Panc1 (cell line): ENCODE measurements at regions not wholly inside any gene's neighbourhood (a gene's known extent, or its start where the extent isn't known, plus 50 kb on each side); places are given as distances from the start of the nearest gene placed in this dataset.

ENCODE experiments used
- ATAC-seq: fragments of 200-7000 bp; cut with Tn5 transposase; 2 replicates; pipeline ENCODE4 v1.9.1; 2020; ENCODE audit warnings: mild to moderate bottlenecking, moderate library complexity
- BruUV-seq: library from RNA; stranded (reverse); fragments of 400-500 nt; replicated peaks from 2 replicates; lab custom pipeline; 2021; lab: Mats Ljungman, UMichigan
- CTCF ChIA-PET: fragments of 300-600 bp; sonication (Branson Sonifier 250); formaldehyde crosslinking; loops from one replicate; lab custom pipeline; 2022; ENCODE audit warnings: antibody characterized with exemption; lab: Charles Lee
- POLR2A ChIA-PET: fragments of 300-600 bp; sonication (Branson Sonifier 250); formaldehyde crosslinking; loops from one replicate; lab custom pipeline; 2022; ENCODE audit warnings: antibody characterized with exemption; lab: Charles Lee
- DNase-seq: peaks from one replicate; pipeline ENCODE4 v3.0.0-alpha.2; 2010; ENCODE audit warnings: low read depth, low spot score
- H3K27ac ChIP-seq: 2 replicates; pipeline ENCODE4 v1.5.1; 2011; ENCODE audit warnings: mild to moderate bottlenecking, low read length, inconsistent platforms
- H3K27me3 ChIP-seq: fragments of 200-500 bp; sonication (Bioruptor generic); 2 replicates; pipeline ENCODE4 v1.6.0; 2014; ENCODE audit warnings: low read length, inconsistent platforms; ENCODE audit not compliant: control insufficient read depth, insufficient read depth
- H3K36me3 ChIP-seq: fragments of 200-500 bp; sonication (Bioruptor generic); 2 replicates; pipeline ENCODE4 v1.5.1; 2014; ENCODE audit warnings: inconsistent platforms, mild to moderate bottlenecking, low read length, moderate library complexity; ENCODE audit not compliant: control insufficient read depth, insufficient read depth
- H3K4me1 ChIP-seq: 2 replicates; pipeline ENCODE4 v1.5.1; 2011; ENCODE audit warnings: inconsistent platforms, mild to moderate bottlenecking, low read length, moderate library complexity; ENCODE audit not compliant: control insufficient read depth, insufficient read depth
- H3K4me3 ChIP-seq, 2 experiments: 2 replicates each; pipeline ENCODE4 v1.5.1; 2011 to 2012; ENCODE audit warnings: low read depth in 2 of 2, low read length in 2 of 2, mild to moderate bottlenecking in 2 of 2, inconsistent platforms in 1 of 2, moderate library complexity in 1 of 2
- H3K9me3 ChIP-seq: fragments of 200-500 bp; sonication (Bioruptor generic); 2 replicates; pipeline ENCODE4 v1.5.1; 2014; ENCODE audit warnings: low read depth, mild to moderate bottlenecking, inconsistent platforms, low read length, moderate library complexity; ENCODE audit not compliant: control insufficient read depth, insufficient read depth
- POLR2AphosphoS5 ChIP-seq: IDR thresholded peaks from 2 replicates; pipeline ENCODE4 v1.6.1; 2012; ENCODE audit warnings: mild to moderate bottlenecking, low read depth, low read length, moderate library complexity
- SIN3A ChIP-seq: IDR thresholded peaks from 2 replicates; pipeline ENCODE4 v1.6.1; 2012; ENCODE audit warnings: low read depth, mild to moderate bottlenecking, low read length, moderate library complexity, borderline replicate concordance; ENCODE audit not compliant: insufficient read depth
- TCF7L2 ChIP-seq: IDR thresholded peaks from 2 replicates; pipeline ENCODE4 v1.6.1; 2011; ENCODE audit warnings: mild to moderate bottlenecking, low read depth, low read length, inconsistent platforms
- in situ Hi-C: cut with HindIII; loops from 2 replicates; pipeline ENCODE4 v1.10.0; 2016; ENCODE audit warnings: low sequenced_read_pairs, low pct_unique_long_range_greater_than_20kb
- intact Hi-C: fragments of 100-400 bp; cut with micrococcal nuclease; formaldehyde crosslinking; loops from one replicate; pipeline ENCODE4 v1.10.0; 2022; ENCODE audit not compliant: unreplicated experiment
- TF ChIP-seq, protein P1 (sequence below), 2 experiments: IDR thresholded peaks; 2 replicates each; pipeline ENCODE4 v1.6.1; 2011 to 2012; ENCODE audit warnings: low read depth in 2 of 2, control low read depth in 1 of 2, low read length in 1 of 2, mild to moderate bottlenecking in 1 of 2, moderate library complexity in 1 of 2; ENCODE audit not compliant: insufficient read depth in 1 of 2
- TF ChIP-seq, protein P2 (sequence below): fragments of 450-650 bp; IDR thresholded peaks from 2 replicates; pipeline ENCODE4 v1.5.1; 2017; ENCODE audit warnings: mild to moderate bottlenecking

DNA sequence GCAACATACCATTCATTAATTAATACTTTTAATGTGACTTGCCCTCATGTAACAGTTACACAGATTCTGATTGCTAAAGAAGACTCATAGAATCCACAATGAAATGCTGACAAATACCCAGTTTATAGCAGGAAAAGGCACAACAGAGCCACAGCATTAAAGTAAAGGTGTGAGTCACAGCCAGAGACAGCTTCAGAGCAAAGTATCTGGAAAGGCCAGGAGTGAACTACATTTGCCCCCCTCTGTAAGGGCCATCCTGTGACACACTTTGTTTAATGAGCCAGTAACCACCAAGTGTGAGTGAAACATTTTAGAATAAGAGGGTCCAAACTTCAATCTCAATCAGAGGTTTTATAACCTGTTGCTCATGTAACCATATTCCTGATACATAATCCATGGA is 133.8 kb upstream of the TACR3 start:
- BruUV-seq: no TSS peak
- intact Hi-C loops: no loop called here
- ATAC-seq (no peak), DNase-seq (no peak)
- TF ChIP-seq, protein P1, sequence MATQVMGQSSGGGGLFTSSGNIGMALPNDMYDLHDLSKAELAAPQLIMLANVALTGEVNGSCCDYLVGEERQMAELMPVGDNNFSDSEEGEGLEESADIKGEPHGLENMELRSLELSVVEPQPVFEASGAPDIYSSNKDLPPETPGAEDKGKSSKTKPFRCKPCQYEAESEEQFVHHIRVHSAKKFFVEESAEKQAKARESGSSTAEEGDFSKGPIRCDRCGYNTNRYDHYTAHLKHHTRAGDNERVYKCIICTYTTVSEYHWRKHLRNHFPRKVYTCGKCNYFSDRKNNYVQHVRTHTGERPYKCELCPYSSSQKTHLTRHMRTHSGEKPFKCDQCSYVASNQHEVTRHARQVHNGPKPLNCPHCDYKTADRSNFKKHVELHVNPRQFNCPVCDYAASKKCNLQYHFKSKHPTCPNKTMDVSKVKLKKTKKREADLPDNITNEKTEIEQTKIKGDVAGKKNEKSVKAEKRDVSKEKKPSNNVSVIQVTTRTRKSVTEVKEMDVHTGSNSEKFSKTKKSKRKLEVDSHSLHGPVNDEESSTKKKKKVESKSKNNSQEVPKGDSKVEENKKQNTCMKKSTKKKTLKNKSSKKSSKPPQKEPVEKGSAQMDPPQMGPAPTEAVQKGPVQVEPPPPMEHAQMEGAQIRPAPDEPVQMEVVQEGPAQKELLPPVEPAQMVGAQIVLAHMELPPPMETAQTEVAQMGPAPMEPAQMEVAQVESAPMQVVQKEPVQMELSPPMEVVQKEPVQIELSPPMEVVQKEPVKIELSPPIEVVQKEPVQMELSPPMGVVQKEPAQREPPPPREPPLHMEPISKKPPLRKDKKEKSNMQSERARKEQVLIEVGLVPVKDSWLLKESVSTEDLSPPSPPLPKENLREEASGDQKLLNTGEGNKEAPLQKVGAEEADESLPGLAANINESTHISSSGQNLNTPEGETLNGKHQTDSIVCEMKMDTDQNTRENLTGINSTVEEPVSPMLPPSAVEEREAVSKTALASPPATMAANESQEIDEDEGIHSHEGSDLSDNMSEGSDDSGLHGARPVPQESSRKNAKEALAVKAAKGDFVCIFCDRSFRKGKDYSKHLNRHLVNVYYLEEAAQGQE (IDR thresholded peaks at IDR 0.05; ENCODE audit: insufficient read depth in 1 of 2, low read depth in 2 of 2, low read length in 1 of 2): no peak
- no peak for TF ChIP-seq TCF7L2
- in situ Hi-C loops: no loop called here
- Histone ChIP-seq H3K9me3 (no peaks in the 10 kb centered on the region), H3K36me3 (no peaks in the 10 kb centered on the region), H3K27me3 (no peaks in the 10 kb centered on the region), H3K4me1 (no peaks in the 10 kb centered on the region), H3K4me3 (no peak overlapping the region), H3K27ac (no peak overlapping the region)
- POLR2A ChIA-PET: no interaction called here
- CTCF ChIA-PET: no interaction called here

DNA sequence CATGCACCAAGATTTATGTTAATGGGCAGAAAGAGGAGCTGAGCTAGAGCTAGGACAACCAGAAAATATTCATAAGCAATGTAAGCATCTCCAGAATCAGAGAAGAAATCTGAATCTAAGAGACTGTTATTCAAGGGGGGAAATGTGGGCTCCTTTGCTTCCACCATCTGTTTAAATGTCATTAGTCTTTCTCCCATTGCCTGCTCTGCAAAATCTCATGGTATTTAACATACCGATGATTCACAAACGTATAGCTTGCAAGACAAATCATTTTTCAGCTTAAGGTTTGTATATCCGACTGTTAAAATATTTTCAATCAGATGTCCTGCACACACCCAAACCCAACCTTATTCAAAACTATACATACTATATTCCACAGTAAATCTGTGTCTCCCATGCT is 133.4 kb upstream of the TACR3 start:
- POLR2A ChIA-PET: no interaction called here

More for the DNA sequence above, 133.4 kb upstream of the TACR3 start:
- intact Hi-C loops (no loop called here), in situ Hi-C loops (no loop called here)
- TF ChIP-seq, protein P2, sequence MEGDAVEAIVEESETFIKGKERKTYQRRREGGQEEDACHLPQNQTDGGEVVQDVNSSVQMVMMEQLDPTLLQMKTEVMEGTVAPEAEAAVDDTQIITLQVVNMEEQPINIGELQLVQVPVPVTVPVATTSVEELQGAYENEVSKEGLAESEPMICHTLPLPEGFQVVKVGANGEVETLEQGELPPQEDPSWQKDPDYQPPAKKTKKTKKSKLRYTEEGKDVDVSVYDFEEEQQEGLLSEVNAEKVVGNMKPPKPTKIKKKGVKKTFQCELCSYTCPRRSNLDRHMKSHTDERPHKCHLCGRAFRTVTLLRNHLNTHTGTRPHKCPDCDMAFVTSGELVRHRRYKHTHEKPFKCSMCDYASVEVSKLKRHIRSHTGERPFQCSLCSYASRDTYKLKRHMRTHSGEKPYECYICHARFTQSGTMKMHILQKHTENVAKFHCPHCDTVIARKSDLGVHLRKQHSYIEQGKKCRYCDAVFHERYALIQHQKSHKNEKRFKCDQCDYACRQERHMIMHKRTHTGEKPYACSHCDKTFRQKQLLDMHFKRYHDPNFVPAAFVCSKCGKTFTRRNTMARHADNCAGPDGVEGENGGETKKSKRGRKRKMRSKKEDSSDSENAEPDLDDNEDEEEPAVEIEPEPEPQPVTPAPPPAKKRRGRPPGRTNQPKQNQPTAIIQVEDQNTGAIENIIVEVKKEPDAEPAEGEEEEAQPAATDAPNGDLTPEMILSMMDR: no peak
- no peak for TF ChIP-seq POLR2AphosphoS5
- no peak for TF ChIP-seq SIN3A
- TF ChIP-seq, protein P1 (IDR thresholded peaks at IDR 0.05; ENCODE audit: insufficient read depth in 1 of 2, low read depth in 2 of 2, low read length in 1 of 2): no peak
- no peak for TF ChIP-seq TCF7L2
- CTCF ChIA-PET: no interaction called here
- BruUV-seq: no TSS peak
- no peaks in the 10 kb centered on the region for H3K36me3 ChIP-seq
- no peak overlapping the region for H3K27ac ChIP-seq
- H3K9me3 ChIP-seq: no peaks in the 10 kb centered on the region
- ATAC-seq: no peak
- H3K4me1 ChIP-seq: no peaks in the 10 kb centered on the region
- no peak for DNase-seq
- H3K27me3 ChIP-seq: no peaks in the 10 kb centered on the region
- no peak overlapping the region for H3K4me3 ChIP-seq
